ENCODE measurements at regions not wholly inside any gene's neighbourhood (a gene's known extent, or its start where the extent isn't known, plus 50 kb on each side); places are given as distances from the start of the nearest gene placed in this dataset.

DNA sequence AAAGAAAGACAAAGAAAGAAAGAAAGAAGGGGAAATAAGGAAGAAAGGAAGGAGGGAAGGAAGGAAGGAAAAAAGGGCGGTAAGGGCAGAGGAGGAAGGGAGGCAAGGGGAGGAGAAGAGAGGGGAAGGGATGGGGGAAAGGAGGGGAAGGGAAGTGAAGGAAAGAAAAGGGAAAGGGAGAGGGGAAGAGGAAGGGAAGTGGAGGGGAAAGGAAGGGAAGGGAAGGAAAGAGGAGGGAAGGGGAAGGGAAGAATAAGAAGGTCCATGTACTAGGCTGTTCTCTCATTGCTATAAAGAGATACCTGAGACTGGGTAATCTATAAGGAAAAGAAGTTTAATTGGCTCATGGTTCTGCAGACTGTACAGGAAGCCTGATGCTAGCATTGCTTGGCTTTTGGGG, 217.1 kb downstream of the ENC1 start (continued):
- TF ChIP-seq, protein P1, sequence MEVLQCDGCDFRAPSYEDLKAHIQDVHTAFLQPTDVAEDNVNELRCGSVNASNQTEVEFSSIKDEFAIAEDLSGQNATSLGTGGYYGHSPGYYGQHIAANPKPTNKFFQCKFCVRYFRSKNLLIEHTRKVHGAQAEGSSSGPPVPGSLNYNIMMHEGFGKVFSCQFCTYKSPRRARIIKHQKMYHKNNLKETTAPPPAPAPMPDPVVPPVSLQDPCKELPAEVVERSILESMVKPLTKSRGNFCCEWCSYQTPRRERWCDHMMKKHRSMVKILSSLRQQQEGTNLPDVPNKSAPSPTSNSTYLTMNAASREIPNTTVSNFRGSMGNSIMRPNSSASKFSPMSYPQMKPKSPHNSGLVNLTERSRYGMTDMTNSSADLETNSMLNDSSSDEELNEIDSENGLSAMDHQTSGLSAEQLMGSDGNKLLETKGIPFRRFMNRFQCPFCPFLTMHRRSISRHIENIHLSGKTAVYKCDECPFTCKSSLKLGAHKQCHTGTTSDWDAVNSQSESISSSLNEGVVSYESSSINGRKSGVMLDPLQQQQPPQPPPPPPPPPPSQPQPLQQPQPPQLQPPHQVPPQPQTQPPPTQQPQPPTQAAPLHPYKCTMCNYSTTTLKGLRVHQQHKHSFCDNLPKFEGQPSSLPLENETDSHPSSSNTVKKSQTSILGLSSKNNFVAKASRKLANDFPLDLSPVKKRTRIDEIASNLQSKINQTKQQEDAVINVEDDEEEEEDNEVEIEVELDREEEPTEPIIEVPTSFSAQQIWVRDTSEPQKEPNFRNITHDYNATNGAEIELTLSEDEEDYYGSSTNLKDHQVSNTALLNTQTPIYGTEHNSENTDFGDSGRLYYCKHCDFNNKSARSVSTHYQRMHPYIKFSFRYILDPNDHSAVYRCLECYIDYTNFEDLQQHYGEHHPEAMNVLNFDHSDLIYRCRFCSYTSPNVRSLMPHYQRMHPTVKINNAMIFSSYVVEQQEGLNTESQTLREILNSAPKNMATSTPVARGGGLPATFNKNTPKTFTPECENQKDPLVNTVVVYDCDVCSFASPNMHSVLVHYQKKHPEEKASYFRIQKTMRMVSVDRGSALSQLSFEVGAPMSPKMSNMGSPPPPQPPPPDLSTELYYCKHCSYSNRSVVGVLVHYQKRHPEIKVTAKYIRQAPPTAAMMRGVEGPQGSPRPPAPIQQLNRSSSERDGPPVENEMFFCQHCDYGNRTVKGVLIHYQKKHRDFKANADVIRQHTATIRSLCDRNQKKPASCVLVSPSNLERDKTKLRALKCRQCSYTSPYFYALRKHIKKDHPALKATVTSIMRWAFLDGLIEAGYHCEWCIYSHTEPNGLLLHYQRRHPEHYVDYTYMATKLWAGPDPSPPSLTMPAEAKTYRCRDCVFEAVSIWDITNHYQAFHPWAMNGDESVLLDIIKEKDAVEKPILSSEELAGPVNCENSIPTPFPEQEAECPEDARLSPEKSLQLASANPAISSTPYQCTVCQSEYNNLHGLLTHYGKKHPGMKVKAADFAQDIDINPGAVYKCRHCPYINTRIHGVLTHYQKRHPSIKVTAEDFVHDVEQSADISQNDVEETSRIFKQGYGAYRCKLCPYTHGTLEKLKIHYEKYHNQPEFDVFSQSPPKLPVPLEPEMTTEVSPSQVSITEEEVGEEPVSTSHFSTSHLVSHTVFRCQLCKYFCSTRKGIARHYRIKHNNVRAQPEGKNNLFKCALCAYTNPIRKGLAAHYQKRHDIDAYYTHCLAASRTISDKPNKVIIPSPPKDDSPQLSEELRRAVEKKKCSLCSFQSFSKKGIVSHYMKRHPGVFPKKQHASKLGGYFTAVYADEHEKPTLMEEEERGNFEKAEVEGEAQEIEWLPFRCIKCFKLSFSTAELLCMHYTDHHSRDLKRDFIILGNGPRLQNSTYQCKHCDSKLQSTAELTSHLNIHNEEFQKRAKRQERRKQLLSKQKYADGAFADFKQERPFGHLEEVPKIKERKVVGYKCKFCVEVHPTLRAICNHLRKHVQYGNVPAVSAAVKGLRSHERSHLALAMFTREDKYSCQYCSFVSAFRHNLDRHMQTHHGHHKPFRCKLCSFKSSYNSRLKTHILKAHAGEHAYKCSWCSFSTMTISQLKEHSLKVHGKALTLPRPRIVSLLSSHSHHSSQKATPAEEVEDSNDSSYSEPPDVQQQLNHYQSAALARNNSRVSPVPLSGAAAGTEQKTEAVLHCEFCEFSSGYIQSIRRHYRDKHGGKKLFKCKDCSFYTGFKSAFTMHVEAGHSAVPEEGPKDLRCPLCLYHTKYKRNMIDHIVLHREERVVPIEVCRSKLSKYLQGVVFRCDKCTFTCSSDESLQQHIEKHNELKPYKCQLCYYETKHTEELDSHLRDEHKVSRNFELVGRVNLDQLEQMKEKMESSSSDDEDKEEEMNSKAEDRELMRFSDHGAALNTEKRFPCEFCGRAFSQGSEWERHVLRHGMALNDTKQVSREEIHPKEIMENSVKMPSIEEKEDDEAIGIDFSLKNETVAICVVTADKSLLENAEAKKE (CRISPR knock-in tag; IDR thresholded peaks at IDR 0.05) = no peak

DNA sequence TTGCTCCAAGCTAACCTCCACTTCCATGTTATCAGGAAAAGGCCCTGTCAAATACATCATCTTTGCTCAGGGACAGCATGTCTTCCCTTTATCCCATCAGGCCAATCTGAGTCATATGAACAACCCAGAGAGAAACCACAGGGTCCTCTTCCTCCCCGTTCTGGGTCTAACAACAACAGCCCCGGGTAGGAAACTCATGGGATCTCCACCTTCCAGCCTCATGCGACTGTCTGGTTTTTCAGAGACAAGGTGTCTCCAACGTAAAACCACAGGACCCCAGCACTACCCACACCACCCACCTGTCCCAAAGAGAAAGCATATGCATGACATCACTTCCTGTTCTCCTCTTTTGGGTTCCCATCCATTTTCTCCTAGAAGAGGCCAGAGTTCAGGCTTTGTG, 217.9 kb downstream of the ENC1 start:
- Mint-ChIP-seq H3K4me3 (no peak overlapping the region), H3K36me3 (ENCODE audit: low read depth) (no peaks in the 10 kb centered on the region), H3K4me1 (no peaks in the 10 kb centered on the region), H3K9me3 (no peaks in the 10 kb centered on the region; the same call in 2 of the 3 replicates), H3K27ac (no peak overlapping the region), H3K27me3 (ENCODE audit: insufficient read depth, low read depth, poor library complexity) (no peaks in the 10 kb centered on the region)
- H3K4me3 ChIP-seq = no peak overlapping the region
- no peaks in the 10 kb centered on the region for H3K27me3 ChIP-seq (ENCODE audit: insufficient read depth)
- no peak overlapping the region for H3K27ac ChIP-seq (ENCODE audit: low read depth)
- H2AFZ ChIP-seq = 0 out of 2 replicates have a peak overlapping the region, but pooled peaks have one; percentile 56
- no peak for ATAC-seq
- H3K4me2 ChIP-seq = no peak overlapping the region
- no peaks in the 10 kb centered on the region for H3K4me1 ChIP-seq (ENCODE audit: insufficient read depth)
- H3K9me2 ChIP-seq (ENCODE audit: insufficient read depth) = peaks cover 4% of the 10 kb centered on the region; the same call in 1 of the 2 replicates
- TF ChIP-seq, protein P2, sequence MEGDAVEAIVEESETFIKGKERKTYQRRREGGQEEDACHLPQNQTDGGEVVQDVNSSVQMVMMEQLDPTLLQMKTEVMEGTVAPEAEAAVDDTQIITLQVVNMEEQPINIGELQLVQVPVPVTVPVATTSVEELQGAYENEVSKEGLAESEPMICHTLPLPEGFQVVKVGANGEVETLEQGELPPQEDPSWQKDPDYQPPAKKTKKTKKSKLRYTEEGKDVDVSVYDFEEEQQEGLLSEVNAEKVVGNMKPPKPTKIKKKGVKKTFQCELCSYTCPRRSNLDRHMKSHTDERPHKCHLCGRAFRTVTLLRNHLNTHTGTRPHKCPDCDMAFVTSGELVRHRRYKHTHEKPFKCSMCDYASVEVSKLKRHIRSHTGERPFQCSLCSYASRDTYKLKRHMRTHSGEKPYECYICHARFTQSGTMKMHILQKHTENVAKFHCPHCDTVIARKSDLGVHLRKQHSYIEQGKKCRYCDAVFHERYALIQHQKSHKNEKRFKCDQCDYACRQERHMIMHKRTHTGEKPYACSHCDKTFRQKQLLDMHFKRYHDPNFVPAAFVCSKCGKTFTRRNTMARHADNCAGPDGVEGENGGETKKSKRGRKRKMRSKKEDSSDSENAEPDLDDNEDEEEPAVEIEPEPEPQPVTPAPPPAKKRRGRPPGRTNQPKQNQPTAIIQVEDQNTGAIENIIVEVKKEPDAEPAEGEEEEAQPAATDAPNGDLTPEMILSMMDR (conservative IDR thresholded peaks at IDR 0.05; ENCODE audit: low read depth in 2 of 2) = no peak
- TF ChIP-seq POLR2AphosphoS5 (IDR thresholded peaks at IDR 0.05; ENCODE audit: low read depth) = no peak
- no peak for TF ChIP-seq ZNF114 (CRISPR knock-in tag; IDR thresholded peaks at IDR 0.05)
- no peak for TF ChIP-seq CREB1 (CRISPR knock-in tag; IDR thresholded peaks at IDR 0.05; ENCODE audit: low read depth)
- no peak for TF ChIP-seq JUNB (IDR thresholded peaks at IDR 0.05; ENCODE audit: unreplicated experiment)
- H3F3A ChIP-seq (replicated peaks; ENCODE audit: low read depth) = no peaks in the 10 kb centered on the region
- DNase-seq (ENCODE audit: low spot score) = no peak
- no peaks in the 10 kb centered on the region for H4K20me1 ChIP-seq (replicated peaks; ENCODE audit: insufficient read depth)
- H3K79me2 ChIP-seq (replicated peaks; ENCODE audit: insufficient read depth) = no peaks in the 10 kb centered on the region
- H3K36me3 ChIP-seq (ENCODE audit: insufficient read depth) = no peaks in the 10 kb centered on the region

All from GM23338 (cell line).